ENCODE measurements at regions not wholly inside any gene's neighbourhood (a gene's known extent, or its start where the extent isn't known, plus 50 kb on each side); places are given as distances from the start of the nearest gene placed in this dataset.

DNA sequence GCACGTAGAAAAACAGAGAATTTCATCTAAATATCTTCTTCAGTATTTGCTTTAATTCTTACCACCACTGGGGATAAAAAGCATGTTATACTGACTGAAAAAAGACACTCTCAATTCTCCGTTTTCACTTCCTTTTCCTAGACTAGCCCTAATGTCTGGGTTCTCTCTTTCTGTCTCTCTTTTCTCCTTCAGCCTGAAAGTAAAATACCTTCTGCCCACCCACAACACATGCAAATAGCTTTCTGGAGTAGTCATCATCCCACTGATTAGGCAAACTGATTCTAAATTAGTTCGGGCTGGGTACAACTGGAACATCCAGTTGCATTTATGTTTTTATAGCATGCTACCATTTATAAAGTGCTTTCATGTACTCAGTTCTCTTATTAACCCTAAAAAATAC, 142.4 kb upstream of the ANKRD50 start:
- WGBS, 3 donors, result 67 to 78% (median 71%) methylated on average over 3 of the region's 3 CpGs
- intact Hi-C loops (cut with DNase I), result no loop called here

DNA sequence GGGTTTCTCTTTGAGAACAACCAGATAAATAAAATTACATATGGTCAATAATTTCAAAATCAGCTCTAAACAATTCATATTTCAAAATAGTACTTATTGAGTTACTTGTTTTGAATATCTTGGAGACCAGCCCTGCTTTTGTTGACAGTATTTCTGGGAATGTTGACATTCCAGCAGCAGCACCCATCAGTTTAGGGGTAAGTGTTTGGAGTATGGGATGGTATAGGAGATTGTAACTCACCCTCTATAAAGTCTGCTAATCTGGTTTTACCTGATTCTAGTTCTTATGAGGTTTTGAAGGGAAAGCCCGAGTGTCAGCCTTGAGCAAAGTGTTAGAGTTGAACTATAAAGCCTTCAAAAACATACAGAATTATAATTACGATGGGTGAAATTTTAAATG, 139.2 kb upstream of the ANKRD50 start:
- intact Hi-C loops (cut with DNase I), result no loop called here
- DNase-seq (no peak), ATAC-seq (no peak)
- no peaks in the 10 kb centered on the region for H3K9me3 ChIP-seq
- no peaks in the 10 kb centered on the region for H3K27me3 ChIP-seq (ENCODE audit: insufficient read depth in 3 of 3, low read length in 2 of 3)
- no peaks in the 10 kb centered on the region for H3K4me1 ChIP-seq
- TF ChIP-seq, protein P1, sequence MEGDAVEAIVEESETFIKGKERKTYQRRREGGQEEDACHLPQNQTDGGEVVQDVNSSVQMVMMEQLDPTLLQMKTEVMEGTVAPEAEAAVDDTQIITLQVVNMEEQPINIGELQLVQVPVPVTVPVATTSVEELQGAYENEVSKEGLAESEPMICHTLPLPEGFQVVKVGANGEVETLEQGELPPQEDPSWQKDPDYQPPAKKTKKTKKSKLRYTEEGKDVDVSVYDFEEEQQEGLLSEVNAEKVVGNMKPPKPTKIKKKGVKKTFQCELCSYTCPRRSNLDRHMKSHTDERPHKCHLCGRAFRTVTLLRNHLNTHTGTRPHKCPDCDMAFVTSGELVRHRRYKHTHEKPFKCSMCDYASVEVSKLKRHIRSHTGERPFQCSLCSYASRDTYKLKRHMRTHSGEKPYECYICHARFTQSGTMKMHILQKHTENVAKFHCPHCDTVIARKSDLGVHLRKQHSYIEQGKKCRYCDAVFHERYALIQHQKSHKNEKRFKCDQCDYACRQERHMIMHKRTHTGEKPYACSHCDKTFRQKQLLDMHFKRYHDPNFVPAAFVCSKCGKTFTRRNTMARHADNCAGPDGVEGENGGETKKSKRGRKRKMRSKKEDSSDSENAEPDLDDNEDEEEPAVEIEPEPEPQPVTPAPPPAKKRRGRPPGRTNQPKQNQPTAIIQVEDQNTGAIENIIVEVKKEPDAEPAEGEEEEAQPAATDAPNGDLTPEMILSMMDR (IDR thresholded peaks at IDR 0.05), result no peak
- H3K27ac ChIP-seq, result no peak overlapping the region
- WGBS, 3 donors, result 89 to 96% (median 95%) methylated on average over 2 of the region's 2 CpGs
- H3K4me3 ChIP-seq, result no peak overlapping the region
- H3K36me3 ChIP-seq (ENCODE audit: insufficient read depth in 1 of 2, low read depth in 1 of 2), result no peaks in the 10 kb centered on the region

More for the DNA sequence above, 142.4 kb upstream of the ANKRD50 start:
- H3K9me3 ChIP-seq, result no peaks in the 10 kb centered on the region
- no peaks in the 10 kb centered on the region for H3K36me3 ChIP-seq (ENCODE audit: insufficient read depth in 1 of 2, low read depth in 1 of 2)
- no peaks in the 10 kb centered on the region for H3K27me3 ChIP-seq (ENCODE audit: insufficient read depth in 3 of 3, low read length in 2 of 3)
- TF ChIP-seq, protein P1 (IDR thresholded peaks at IDR 0.05), result no peak
- no peak overlapping the region for H3K4me3 ChIP-seq
- no peaks in the 10 kb centered on the region for H3K4me1 ChIP-seq
- ATAC-seq (no peak), DNase-seq (no peak)
- H3K27ac ChIP-seq, result no peak overlapping the region

DNA sequence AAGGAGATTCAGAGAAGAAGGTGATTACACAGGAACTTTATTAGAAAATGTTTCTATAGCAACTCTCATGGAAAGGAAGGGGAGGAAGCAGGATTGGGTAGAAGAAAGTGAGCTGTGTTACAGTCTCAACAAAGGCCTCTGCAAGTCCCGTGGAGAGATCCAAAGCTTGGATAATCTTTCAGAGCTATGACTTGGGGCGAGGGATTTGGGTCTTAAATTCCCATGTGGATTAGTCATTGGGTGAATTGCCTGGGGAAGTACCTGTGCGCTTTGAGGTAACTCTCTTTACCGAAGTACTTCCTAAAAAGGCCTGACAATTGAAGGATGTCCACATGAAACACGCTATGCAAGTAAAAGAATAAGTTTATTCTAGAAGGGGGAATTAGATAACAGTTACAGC, 133.8 kb upstream of the ANKRD50 start:
- Histone ChIP-seq H3K27ac (no peak overlapping the region), H3K4me3 (no peak overlapping the region), H3K9me3 (no peaks in the 10 kb centered on the region), H3K4me1 (no peaks in the 10 kb centered on the region), H3K27me3 (ENCODE audit: insufficient read depth in 3 of 3, low read length in 2 of 3) (no peaks in the 10 kb centered on the region), H3K36me3 (ENCODE audit: insufficient read depth in 1 of 2, low read depth in 1 of 2) (no peaks in the 10 kb centered on the region)
- TF ChIP-seq, protein P1 (IDR thresholded peaks at IDR 0.05), result no peak
- DNase-seq (no peak), ATAC-seq (no peak)
- intact Hi-C loops (cut with DNase I), result no loop called here
- WGBS, 3 donors, result 65 to 81% (median 80%) methylated on average over 5 of the region's 5 CpGs

DNA sequence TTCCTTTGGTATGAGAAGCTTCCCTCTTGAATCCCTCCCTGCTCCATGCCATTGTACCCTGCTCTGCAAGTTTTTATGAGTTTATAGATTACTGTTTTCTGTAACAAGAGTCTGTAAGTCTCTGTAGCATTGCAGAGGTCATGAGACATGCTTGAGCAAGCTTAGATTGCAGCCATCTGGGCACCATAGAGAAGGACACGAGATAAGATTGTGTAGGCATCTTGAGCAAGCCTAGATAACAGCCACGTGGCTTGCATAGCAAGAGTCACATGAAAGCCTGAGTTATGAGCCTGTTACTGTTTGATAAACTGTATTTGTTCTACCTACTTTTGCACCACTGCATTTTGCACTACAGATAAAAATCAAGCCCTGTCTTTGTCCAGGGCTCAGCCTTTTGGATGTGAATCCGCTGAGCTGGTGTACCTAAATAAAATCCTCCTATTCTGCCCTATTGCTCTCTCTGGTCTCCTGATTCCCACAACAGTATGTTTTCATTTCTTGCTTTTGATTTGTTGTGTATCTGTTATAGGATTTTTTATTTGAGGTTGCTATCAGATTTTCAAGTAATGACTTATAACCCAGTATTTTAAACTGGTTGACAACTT, 127.4 kb upstream of the ANKRD50 start:
- DNase-seq (no peak), ATAC-seq (no peak)
- peaks cover 22% of the 10 kb centered on the region for H3K9me3 ChIP-seq
- intact Hi-C loops (cut with DNase I), result no loop called here
- H3K27me3 ChIP-seq (ENCODE audit: insufficient read depth in 3 of 3, low read length in 2 of 3), result no peaks in the 10 kb centered on the region
- TF ChIP-seq, protein P1 (IDR thresholded peaks at IDR 0.05), result no peak
- 82 to 89% (median 83%) methylated on average over 3 of the region's 3 CpGs for WGBS, 3 donors
- no peak overlapping the region for H3K4me3 ChIP-seq
- no peak overlapping the region for H3K27ac ChIP-seq
- no peaks in the 10 kb centered on the region for H3K36me3 ChIP-seq (ENCODE audit: insufficient read depth in 1 of 2, low read depth in 1 of 2)
- no peaks in the 10 kb centered on the region for H3K4me1 ChIP-seq

Data from psoas muscle (tissue), 7 donors.